ENCODE measurements at regions not wholly inside any gene's neighbourhood (a gene's known extent, or its start where the extent isn't known, plus 50 kb on each side); places are given as distances from the start of the nearest gene placed in this dataset.

- Histone ChIP-seq H3F3A (ENCODE audit: insufficient read depth, low read length) (no peaks in the 10 kb centered on the region), H3K36me3 (ENCODE audit: insufficient read depth, low read length) (no peaks in the 10 kb centered on the region), H4K20me1 (ENCODE audit: insufficient read depth, low read length) (no peaks in the 10 kb centered on the region), H3K79me2 (ENCODE audit: insufficient read depth, low read length) (no peaks in the 10 kb centered on the region), H3K4me1 (ENCODE audit: insufficient read depth, low read length, severe bottlenecking) (no peaks in the 10 kb centered on the region), H3K9me3 (ENCODE audit: low read length) (no peaks in the 10 kb centered on the region), H3K4me3 (ENCODE audit: low read depth, low read length, poor library complexity, severe bottlenecking) (no peak overlapping the region), H3K4me2 (ENCODE audit: low read length) (no peak overlapping the region), H2AFZ (ENCODE audit: low read length) (no peak overlapping the region), H3K9me2 (ENCODE audit: low read depth, low read length) (no peaks in the 10 kb centered on the region), H3K27me3 (ENCODE audit: insufficient read depth, low read length) (no peaks in the 10 kb centered on the region), H3K27ac (ENCODE audit: low read depth, low read length, poor library complexity, severe bottlenecking) (no peak overlapping the region), H3K9ac (ENCODE audit: low read length) (no peak overlapping the region)
- TF ChIP-seq EZH2 (IDR thresholded peaks at IDR 0.05; ENCODE audit: borderline replicate concordance, low read length), result no peak
- TF ChIP-seq CTCF (IDR thresholded peaks at IDR 0.05; ENCODE audit: low read length), result no peak
These were observed 524.7 kb downstream of the DIPK2A start for GRCh38 chr3:144496141-144496835.

- Histone ChIP-seq H3K27me3 (ENCODE audit: insufficient read depth, low read length) (no peaks in the 10 kb centered on the region), H3K4me3 (ENCODE audit: low read depth, low read length, poor library complexity, severe bottlenecking) (no peak overlapping the region), H3F3A (ENCODE audit: insufficient read depth, low read length) (no peaks in the 10 kb centered on the region; the same call in 1 of the 2 replicates), H3K79me2 (ENCODE audit: insufficient read depth, low read length) (no peaks in the 10 kb centered on the region), H2AFZ (ENCODE audit: low read length) (no peak overlapping the region), H3K4me2 (ENCODE audit: low read length) (no peak overlapping the region), H3K36me3 (ENCODE audit: insufficient read depth, low read length) (no peaks in the 10 kb centered on the region), H3K4me1 (ENCODE audit: insufficient read depth, low read length, severe bottlenecking) (no peaks in the 10 kb centered on the region), H3K9me3 (ENCODE audit: low read length) (no peaks in the 10 kb centered on the region), H3K9me2 (ENCODE audit: low read depth, low read length) (no peaks in the 10 kb centered on the region), H4K20me1 (ENCODE audit: insufficient read depth, low read length) (no peaks in the 10 kb centered on the region), H3K9ac (ENCODE audit: low read length) (no peak overlapping the region), H3K27ac (ENCODE audit: low read depth, low read length, poor library complexity, severe bottlenecking) (no peak overlapping the region)
- TF ChIP-seq CTCF (IDR thresholded peaks at IDR 0.05; ENCODE audit: low read length), result no peak
- no peak for TF ChIP-seq EZH2 (IDR thresholded peaks at IDR 0.05; ENCODE audit: borderline replicate concordance, low read length)
These were observed 525.8 kb downstream of the DIPK2A start for GRCh38 chr3:144497452-144497851.

GRCh38 chr3:144499001-144499930 is 527.6 kb downstream of the DIPK2A start:
- Histone ChIP-seq H4K20me1 (ENCODE audit: insufficient read depth, low read length) (no peaks in the 10 kb centered on the region), H3K4me1 (ENCODE audit: insufficient read depth, low read length, severe bottlenecking) (no peaks in the 10 kb centered on the region), H3F3A (ENCODE audit: insufficient read depth, low read length) (no peaks in the 10 kb centered on the region; the same call in 1 of the 2 replicates), H3K27me3 (ENCODE audit: insufficient read depth, low read length) (no peaks in the 10 kb centered on the region), H3K4me3 (ENCODE audit: low read depth, low read length, poor library complexity, severe bottlenecking) (no peak overlapping the region), H3K79me2 (ENCODE audit: insufficient read depth, low read length) (no peaks in the 10 kb centered on the region), H3K9ac (ENCODE audit: low read length) (no peak overlapping the region), H3K4me2 (ENCODE audit: low read length) (no peak overlapping the region), H3K27ac (ENCODE audit: low read depth, low read length, poor library complexity, severe bottlenecking) (no peak overlapping the region), H3K36me3 (ENCODE audit: insufficient read depth, low read length) (no peaks in the 10 kb centered on the region), H3K9me3 (ENCODE audit: low read length) (no peaks in the 10 kb centered on the region), H2AFZ (ENCODE audit: low read length) (no peak overlapping the region), H3K9me2 (ENCODE audit: low read depth, low read length) (no peaks in the 10 kb centered on the region)
- TF ChIP-seq EZH2 (IDR thresholded peaks at IDR 0.05; ENCODE audit: borderline replicate concordance, low read length) (no peak), CTCF (IDR thresholded peaks at IDR 0.05; ENCODE audit: low read length) (no peak)
